ENCODE measurements at regions not wholly inside any gene's neighbourhood (a gene's known extent, or its start where the extent isn't known, plus 50 kb on each side); places are given as distances from the start of the nearest gene placed in this dataset.

DNA sequence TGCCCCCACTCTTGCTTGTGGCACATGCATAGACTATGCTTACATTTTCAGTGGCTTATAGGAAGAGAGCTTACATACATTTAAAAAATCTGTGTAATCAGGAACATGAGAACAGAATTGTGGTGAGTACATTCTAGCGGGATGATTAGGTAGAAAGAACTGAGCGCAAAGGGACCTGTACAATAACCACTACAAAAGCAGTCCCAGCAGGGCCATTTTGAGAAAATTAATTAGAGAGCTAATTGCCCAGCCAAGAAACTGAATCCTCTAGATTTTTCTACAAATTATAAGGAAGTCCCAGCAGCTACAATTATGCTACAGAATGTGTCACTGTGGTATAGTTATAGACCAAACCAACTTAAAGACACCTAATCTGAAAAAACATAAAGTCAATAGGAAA is 105.6 kb upstream of the TNFAIP3 start:
- H3K4me2 ChIP-seq (ENCODE audit: low read depth, low read length): no peak overlapping the region
- no peak for DNase-seq

GRCh38 chr6:137762168-137763090 is 104.6 kb upstream of the TNFAIP3 start:
- Histone ChIP-seq H3K27me3 (replicated peaks; ENCODE audit: insufficient read depth, low read length) (no peaks in the 10 kb centered on the region), H3K9me3 (replicated peaks; ENCODE audit: insufficient read depth, low read length) (no peaks in the 10 kb centered on the region), H3K9me2 (replicated peaks; ENCODE audit: insufficient read depth, low read length) (no peaks in the 10 kb centered on the region), H3K36me3 (replicated peaks; ENCODE audit: insufficient read depth, low read length) (no peaks in the 10 kb centered on the region), H2AFZ (ENCODE audit: low read length) (no peak overlapping the region), H4K20me1 (ENCODE audit: insufficient read depth, low read length) (no peaks in the 10 kb centered on the region), H3K27ac (ENCODE audit: low read length) (no peak overlapping the region), H3K79me2 (ENCODE audit: low read length) (no peaks in the 10 kb centered on the region), H3F3A (ENCODE audit: insufficient read depth, low read length) (no peaks in the 10 kb centered on the region), H3K9ac (ENCODE audit: low read length) (no peak overlapping the region), H3K4me1 (ENCODE audit: low read length) (peaks cover 5% of the 10 kb centered on the region), H3K4me2 (ENCODE audit: low read depth, low read length) (no peak overlapping the region), H3K4me3 (ENCODE audit: low read length) (no peak overlapping the region)
- no peak for DNase-seq
- TF ChIP-seq EZH2 (optimal IDR thresholded peaks at IDR 0.05; ENCODE audit: low read depth, low read length): no peak
- TF ChIP-seq, protein P1, sequence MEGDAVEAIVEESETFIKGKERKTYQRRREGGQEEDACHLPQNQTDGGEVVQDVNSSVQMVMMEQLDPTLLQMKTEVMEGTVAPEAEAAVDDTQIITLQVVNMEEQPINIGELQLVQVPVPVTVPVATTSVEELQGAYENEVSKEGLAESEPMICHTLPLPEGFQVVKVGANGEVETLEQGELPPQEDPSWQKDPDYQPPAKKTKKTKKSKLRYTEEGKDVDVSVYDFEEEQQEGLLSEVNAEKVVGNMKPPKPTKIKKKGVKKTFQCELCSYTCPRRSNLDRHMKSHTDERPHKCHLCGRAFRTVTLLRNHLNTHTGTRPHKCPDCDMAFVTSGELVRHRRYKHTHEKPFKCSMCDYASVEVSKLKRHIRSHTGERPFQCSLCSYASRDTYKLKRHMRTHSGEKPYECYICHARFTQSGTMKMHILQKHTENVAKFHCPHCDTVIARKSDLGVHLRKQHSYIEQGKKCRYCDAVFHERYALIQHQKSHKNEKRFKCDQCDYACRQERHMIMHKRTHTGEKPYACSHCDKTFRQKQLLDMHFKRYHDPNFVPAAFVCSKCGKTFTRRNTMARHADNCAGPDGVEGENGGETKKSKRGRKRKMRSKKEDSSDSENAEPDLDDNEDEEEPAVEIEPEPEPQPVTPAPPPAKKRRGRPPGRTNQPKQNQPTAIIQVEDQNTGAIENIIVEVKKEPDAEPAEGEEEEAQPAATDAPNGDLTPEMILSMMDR (IDR thresholded peaks at IDR 0.05; ENCODE audit: low read length): no peak

More for the DNA sequence above, 105.6 kb upstream of the TNFAIP3 start:
- Histone ChIP-seq H3K4me1 (ENCODE audit: low read length) (no peaks in the 10 kb centered on the region; the same call in 1 of the 2 replicates), H3K9ac (ENCODE audit: low read length) (no peak overlapping the region), H2AFZ (ENCODE audit: low read length) (no peak overlapping the region), H3K4me3 (ENCODE audit: low read length) (no peak overlapping the region), H3K27ac (ENCODE audit: low read length) (no peak overlapping the region), H3K27me3 (replicated peaks; ENCODE audit: insufficient read depth, low read length) (no peaks in the 10 kb centered on the region), H3K9me2 (replicated peaks; ENCODE audit: insufficient read depth, low read length) (no peaks in the 10 kb centered on the region), H3K36me3 (replicated peaks; ENCODE audit: insufficient read depth, low read length) (no peaks in the 10 kb centered on the region), H4K20me1 (ENCODE audit: insufficient read depth, low read length) (no peaks in the 10 kb centered on the region), H3F3A (ENCODE audit: insufficient read depth, low read length) (no peaks in the 10 kb centered on the region), H3K79me2 (ENCODE audit: low read length) (no peaks in the 10 kb centered on the region), H3K9me3 (replicated peaks; ENCODE audit: insufficient read depth, low read length) (no peaks in the 10 kb centered on the region)
- TF ChIP-seq EZH2phosphoT487 (IDR thresholded peaks at IDR 0.05; ENCODE audit: low read length) (no peak), EZH2 (optimal IDR thresholded peaks at IDR 0.05; ENCODE audit: low read depth, low read length) (no peak)
- TF ChIP-seq, protein P1 (IDR thresholded peaks at IDR 0.05; ENCODE audit: low read length): no peak

- H3K36me3 ChIP-seq (replicated peaks; ENCODE audit: insufficient read depth, low read length): no peaks in the 10 kb centered on the region
- H3K4me3 ChIP-seq (ENCODE audit: low read length): no peak overlapping the region
- H3K27ac ChIP-seq (ENCODE audit: low read length): no peak overlapping the region
- no peak overlapping the region for H3K9ac ChIP-seq (ENCODE audit: low read length)
- no peak overlapping the region for H2AFZ ChIP-seq (ENCODE audit: low read length)
- no peak for DNase-seq
- no peaks in the 10 kb centered on the region for H3K79me2 ChIP-seq (ENCODE audit: low read length)
- H4K20me1 ChIP-seq (ENCODE audit: insufficient read depth, low read length): no peaks in the 10 kb centered on the region
- H3K9me2 ChIP-seq (replicated peaks; ENCODE audit: insufficient read depth, low read length): no peaks in the 10 kb centered on the region
- TF ChIP-seq, protein P1 (IDR thresholded peaks at IDR 0.05; ENCODE audit: low read length): no peak
- TF ChIP-seq EZH2phosphoT487 (IDR thresholded peaks at IDR 0.05; ENCODE audit: low read length) (no peak), EZH2 (optimal IDR thresholded peaks at IDR 0.05; ENCODE audit: low read depth, low read length) (no peak)
- H3F3A ChIP-seq (ENCODE audit: insufficient read depth, low read length): peaks cover 7% of the 10 kb centered on the region; the same call in 1 of the 2 replicates
- H3K9me3 ChIP-seq (replicated peaks; ENCODE audit: insufficient read depth, low read length): no peaks in the 10 kb centered on the region
- H3K4me1 ChIP-seq (ENCODE audit: low read length): peaks cover 14% of the 10 kb centered on the region
- no peak overlapping the region for H3K4me2 ChIP-seq (ENCODE audit: low read depth, low read length)
- H3K27me3 ChIP-seq (replicated peaks; ENCODE audit: insufficient read depth, low read length): no peaks in the 10 kb centered on the region
These were observed 103.6 kb upstream of the TNFAIP3 start for GRCh38 chr6:137763436-137763835.
